Neural cell (in vitro differentiated cells): ENCODE measurements at regions not wholly inside any gene's neighbourhood (a gene's known extent, or its start where the extent isn't known, plus 50 kb on each side); places are given as distances from the start of the nearest gene placed in this dataset.

ENCODE experiments used
- H2AFZ ChIP-seq: fragments of 200-600, 300-800 bp; sonication (generic), shearing (Covaris generic); 2 replicates; pipeline ENCODE4 v1.6.0; 2014; ENCODE audit warnings: low read depth, mild to moderate bottlenecking, antibody characterized with exemption, low read length, moderate library complexity
- H3F3A ChIP-seq: fragments of 200-600 bp; shearing (Covaris generic); 2 replicates; pipeline ENCODE4 v1.6.1; 2016; ENCODE audit warnings: mild to moderate bottlenecking, moderate library complexity, mixed read lengths, antibody characterized with exemption, low read length; ENCODE audit not compliant: insufficient read depth, poor library complexity, severe bottlenecking
- H3K27ac ChIP-seq: fragments of 200-600, 300-800 bp; sonication (generic), shearing (Covaris generic); 2 replicates; pipeline ENCODE4 v1.5.1; 2014; ENCODE audit warnings: mild to moderate bottlenecking, low read length, moderate library complexity
- H3K27me3 ChIP-seq: fragments of 300-800, 200-600 bp; sonication (generic), shearing (Covaris generic); 2 replicates; pipeline ENCODE4 v1.6.0; 2014; ENCODE audit warnings: mild to moderate bottlenecking, low read depth, low read length, moderate library complexity; ENCODE audit not compliant: insufficient read depth
- H3K36me3 ChIP-seq: fragments of 300-800, 200-600 bp; sonication (generic), shearing (Covaris generic); 2 replicates; pipeline ENCODE4 v1.5.1; 2014; ENCODE audit warnings: mild to moderate bottlenecking, antibody characterized with exemption, low read length, moderate library complexity; ENCODE audit not compliant: insufficient read depth
- H3K4me2 ChIP-seq: fragments of 300-800, 200-600 bp; sonication (generic), shearing (Covaris generic); 2 replicates; pipeline ENCODE4 v1.6.0; 2014; ENCODE audit warnings: mild to moderate bottlenecking, low read length
- H3K4me3 ChIP-seq: fragments of 300-800, 200-600 bp; sonication (generic), shearing (Covaris generic); 2 replicates; pipeline ENCODE4 v1.5.1; 2014; ENCODE audit warnings: mild to moderate bottlenecking, low read length, moderate library complexity
- H3K79me2 ChIP-seq: fragments of 200-600 bp; shearing (Covaris generic); replicated peaks from 2 replicates; pipeline ENCODE4 v1.6.0; 2014; ENCODE audit warnings: mild to moderate bottlenecking, low read length, moderate library complexity; ENCODE audit not compliant: insufficient read depth
- H3K9ac ChIP-seq: fragments of 300-800, 200-600 bp; sonication (generic), shearing (Covaris generic); 2 replicates; pipeline ENCODE4 v1.6.1; 2016; ENCODE audit warnings: mild to moderate bottlenecking, low read length, mixed read lengths
- H3K9me2 ChIP-seq: fragments of 200-600 bp; shearing (Covaris generic); 2 replicates; pipeline ENCODE4 v1.6.1; 2016; ENCODE audit warnings: mild to moderate bottlenecking, low read length, mixed read lengths; ENCODE audit not compliant: insufficient read depth
- H3K9me3 ChIP-seq: fragments of 200-600, 300-800 bp; sonication (generic), shearing (Covaris generic); 2 replicates; pipeline ENCODE4 v1.6.1; 2016; ENCODE audit warnings: mild to moderate bottlenecking, mixed run types, low read length, moderate library complexity, mixed read lengths
- H4K20me1 ChIP-seq: fragments of 200-600 bp; shearing (Covaris generic); 2 replicates; pipeline ENCODE4 v1.6.1; 2016; ENCODE audit warnings: mild to moderate bottlenecking, mixed run types; ENCODE audit not compliant: insufficient read depth
- CTCF ChIP-seq: fragments of 450-650 bp; IDR thresholded peaks from 2 replicates; pipeline ENCODE4 v1.5.1; 2014; ENCODE audit warnings: antibody characterized with exemption, mild to moderate bottlenecking, moderate library complexity; ENCODE audit not compliant: poor library complexity, severe bottlenecking
- EP300 ChIP-seq: fragments of 450-650 bp; conservative IDR thresholded peaks from 2 replicates; pipeline ENCODE4 v1.6.1; 2014; ENCODE audit warnings: antibody characterized with exemption, mild to moderate bottlenecking, moderate library complexity; ENCODE audit not compliant: poor library complexity, severe bottlenecking
- EZH2 ChIP-seq: fragments of 200-600, 300-800 bp; shearing (Covaris generic), sonication (generic); IDR thresholded peaks from 2 replicates; pipeline ENCODE4 v1.6.1; 2014; ENCODE audit warnings: antibody characterized with exemption, low read length, borderline replicate concordance, mild to moderate bottlenecking; ENCODE audit not compliant: insufficient read depth, poor library complexity, severe bottlenecking
- MXI1 ChIP-seq: fragments of 450-650 bp; conservative IDR thresholded peaks from 2 replicates; pipeline ENCODE4 v1.6.1; 2014; ENCODE audit warnings: antibody characterized with exemption, mild to moderate bottlenecking; ENCODE audit not compliant: poor library complexity, severe bottlenecking
- POLR2AphosphoS5 ChIP-seq: IDR thresholded peaks from 2 replicates; pipeline ENCODE4 v1.6.1; 2012
- RAD21 ChIP-seq: fragments of 450-650 bp; conservative IDR thresholded peaks from 2 replicates; pipeline ENCODE4 v1.6.1; 2014; ENCODE audit warnings: antibody characterized with exemption, mild to moderate bottlenecking, moderate library complexity
- REST ChIP-seq: IDR thresholded peaks from 2 replicates; pipeline ENCODE4 v1.6.1; 2012; ENCODE audit warnings: borderline replicate concordance
- SMC3 ChIP-seq: fragments of 450-650 bp; conservative IDR thresholded peaks from 2 replicates; pipeline ENCODE4 v1.6.1; 2014; ENCODE audit warnings: antibody characterized with exemption, mild to moderate bottlenecking, moderate library complexity; ENCODE audit not compliant: poor library complexity
- TAF1 ChIP-seq: IDR thresholded peaks from 2 replicates; pipeline ENCODE4 v1.6.1; 2012; ENCODE audit warnings: low read depth

- Histone ChIP-seq H3K9ac (no peak overlapping the region), H2AFZ (no peak overlapping the region)
- TF ChIP-seq POLR2AphosphoS5, result no peak
- no peak for TF ChIP-seq SMC3
- no peak for TF ChIP-seq EZH2
- no peak for TF ChIP-seq TAF1
- no peak for TF ChIP-seq REST
- no peak for TF ChIP-seq RAD21
Measured at GRCh38 chrX:125673758-125674157, 354.1 kb downstream of the TEX13C start.

GRCh38 chrX:125678258-125678657 is 358.6 kb downstream of the TEX13C start:
- no peaks in the 10 kb centered on the region for H3F3A ChIP-seq
- no peak overlapping the region for H2AFZ ChIP-seq
- no peaks in the 10 kb centered on the region for H3K9me3 ChIP-seq
- H3K27ac ChIP-seq, result no peak overlapping the region
- H3K9me2 ChIP-seq, result no peaks in the 10 kb centered on the region
- no peak overlapping the region for H3K4me3 ChIP-seq
- H3K36me3 ChIP-seq, result no peaks in the 10 kb centered on the region
- H3K9ac ChIP-seq, result no peak overlapping the region
- no peaks in the 10 kb centered on the region for H4K20me1 ChIP-seq
- H3K79me2 ChIP-seq, result no peaks in the 10 kb centered on the region
- H3K27me3 ChIP-seq, result no peaks in the 10 kb centered on the region
- TF ChIP-seq POLR2AphosphoS5 (no peak), EZH2 (no peak), SMC3 (no peak), MXI1 (no peak), EP300 (no peak), RAD21 (no peak), REST (no peak), CTCF (no peak), TAF1 (no peak)
- no peak overlapping the region for H3K4me2 ChIP-seq

More at GRCh38 chrX:125673758-125674157, 354.1 kb downstream of the TEX13C start:
- Histone ChIP-seq H3K9me2 (no peaks in the 10 kb centered on the region), H3K36me3 (no peaks in the 10 kb centered on the region), H3K27me3 (no peaks in the 10 kb centered on the region), H4K20me1 (no peaks in the 10 kb centered on the region), H3K9me3 (no peaks in the 10 kb centered on the region), H3K27ac (no peak overlapping the region), H3K4me2 (no peak overlapping the region), H3K79me2 (no peaks in the 10 kb centered on the region), H3F3A (no peaks in the 10 kb centered on the region), H3K4me3 (no peak overlapping the region)
